SW 1271 (cell line): ENCODE measurements at regions not wholly inside any gene's neighbourhood (a gene's known extent, or its start where the extent isn't known, plus 50 kb on each side); places are given as distances from the start of the nearest gene placed in this dataset.
"Not testable (repeated sequence)": the region's sequence is repeated elsewhere in the genome, so short reads cannot be mapped to it uniquely, and the experiment has no call there.

Experiments used
- DNase-seq, 2 experiments: peaks; one replicate each; lab custom pipeline; 2025; lab: John Stamatoyannopoulos, UW

GRCh38 chr3:55158345-55158744 lies 230.5 kb upstream of the LRTM1 start:
- DNase-seq, result no peak

- no peak for DNase-seq
Observed at GRCh38 chr3:55157731-55158130, 229.9 kb upstream of the LRTM1 start.

GRCh38 chr3:55156851-55157650 lies 229.2 kb upstream of the LRTM1 start:
- no peak for DNase-seq

GRCh38 chr3:55147856-55148720 lies 220.2 kb upstream of the LRTM1 start:
- no peak for DNase-seq

- no peak for DNase-seq
Observed at GRCh38 chr3:55147406-55147805, 219.5 kb upstream of the LRTM1 start.

GRCh38 chr3:55146216-55146615 lies 218.4 kb upstream of the LRTM1 start:
- no peak for DNase-seq

- DNase-seq, result no peak
Observed at GRCh38 chr3:55144015-55144673, 216.3 kb upstream of the LRTM1 start.

- no peak for DNase-seq
Observed at GRCh38 chr3:55143336-55143735, 215.5 kb upstream of the LRTM1 start.

GRCh38 chr3:55136291-55136690 lies 208.4 kb upstream of the LRTM1 start:
- not testable (repeated sequence) for DNase-seq

- no peak for DNase-seq
Observed at GRCh38 chr3:55128225-55128823, 200.5 kb upstream of the LRTM1 start.

- no peak for DNase-seq
Observed at GRCh38 chr3:55127565-55127964, 199.7 kb upstream of the LRTM1 start.

- no peak for DNase-seq
Observed at GRCh38 chr3:55124371-55124770, 196.5 kb upstream of the LRTM1 start.
